CD4-positive, alpha-beta T cell (primary cell): ENCODE measurements at regions not wholly inside any gene's neighbourhood (a gene's known extent, or its start where the extent isn't known, plus 50 kb on each side); places are given as distances from the start of the nearest gene placed in this dataset.

Experiments used
- ATAC-seq: fragments of 200-7000 bp; cut with Tn5 transposase; one replicate; pipeline ENCODE4 v1.10.0; 2022; ENCODE audit warnings: mild to moderate bottlenecking; ENCODE audit not compliant: poor library complexity
- CTCF ChIA-PET: fragments of 350-600 bp; sonication (Branson Sonifier 250); formaldehyde crosslinking; loops from one replicate; lab custom pipeline; 2021; ENCODE audit warnings: antibody characterized with exemption, inconsistent platforms; lab: Charles Lee
- POLR2A ChIA-PET: fragments of 350-600 bp; sonication (Branson Sonifier 250); formaldehyde crosslinking; loops from one replicate; lab custom pipeline; 2021; ENCODE audit warnings: antibody characterized with exemption, inconsistent platforms; lab: Charles Lee
- DNase-seq, 14 experiments: peaks; one replicate each; pipeline ENCODE4 v3.0.0-alpha.2; 2013 to 2020; ENCODE audit warnings: mixed read lengths in 2 of 14
- H3K27ac ChIP-seq, 2 donors: one replicate each; pipeline versions ENCODE4 v1.5.1 to v1.7.0; 2013; ENCODE audit warnings: low read length in 2 of 2, low read depth in 1 of 2, mild to moderate bottlenecking in 1 of 2
- H3K27me3 ChIP-seq, 2 experiments: 1 replicate in 1 of 2; 2 replicates in 1 of 2; pipeline versions ENCODE4 v1.6.1 to v1.7.0; 2013; ENCODE audit warnings: low read length in 2 of 2, control low read depth in 1 of 2, mild to moderate bottlenecking in 1 of 2, moderate library complexity in 1 of 2; ENCODE audit not compliant: insufficient read depth in 2 of 2, control insufficient read depth in 1 of 2
- H3K36me3 ChIP-seq: one replicate; pipeline ENCODE4 v1.6.1; 2013; ENCODE audit warnings: low read length, control low read depth; ENCODE audit not compliant: insufficient read depth
- H3K4me1 ChIP-seq: one replicate; pipeline ENCODE4 v1.6.1; 2013; ENCODE audit warnings: low read length, control low read depth; ENCODE audit not compliant: insufficient read depth
- H3K4me3 ChIP-seq: one replicate; pipeline ENCODE4 v1.5.1; 2013; ENCODE audit warnings: mild to moderate bottlenecking, low read length, moderate library complexity
- H3K9me3 ChIP-seq, 2 experiments: 1 replicate in 1 of 2; 2 replicates in 1 of 2; pipeline versions ENCODE4 v1.6.1 to v1.7.0; 2013; ENCODE audit warnings: low read length in 2 of 2, mild to moderate bottlenecking in 2 of 2, control low read depth in 1 of 2, moderate library complexity in 1 of 2; ENCODE audit not compliant: control insufficient read depth in 1 of 2, insufficient read depth in 1 of 2
- H3K27ac Mint-ChIP-seq: one replicate; pipeline ENCODE4 v1.8.0; 2020; ENCODE audit warnings: mixed read lengths
- H3K27me3 Mint-ChIP-seq: one replicate; pipeline ENCODE4 v1.8.0; 2021; ENCODE audit warnings: mixed read lengths
- H3K36me3 Mint-ChIP-seq: one replicate; pipeline ENCODE4 v1.8.0; 2021; ENCODE audit warnings: low read depth, mixed read lengths
- H3K4me1 Mint-ChIP-seq: one replicate; pipeline ENCODE4 v1.8.0; 2021; ENCODE audit warnings: low read depth, mixed read lengths
- H3K4me3 Mint-ChIP-seq: one replicate; pipeline ENCODE4 v1.8.0; 2020; ENCODE audit warnings: mild to moderate bottlenecking, mixed read lengths
- H3K9me3 Mint-ChIP-seq: one replicate; pipeline ENCODE4 v1.8.0; 2020; ENCODE audit warnings: mixed read lengths
- CTCF ChIP-seq: fragments of 200-600 bp; IDR thresholded peaks from one replicate; pipeline ENCODE4 v1.8.0; 2022; ENCODE audit warnings: antibody characterized with exemption, mild to moderate bottlenecking
- intact Hi-C, 2 experiments: fragments of 100-400 bp; cut with DNase I in 1 of 2; cut with micrococcal nuclease in 1 of 2; formaldehyde crosslinking; loops; one replicate each; pipeline versions ENCODE4 v1.15.1 to v1.9.0; 2023 to 2025; cut with DNase I, micrococcal nuclease

GRCh38 chr4:126247409-126247808 is 932.7 kb downstream of the FAT4 start:
- intact Hi-C loops, result no loop called here
- Histone ChIP-seq H3K36me3 (no peaks in the 10 kb centered on the region), H3K4me1 (no peaks in the 10 kb centered on the region), H3K4me3 (no peak overlapping the region), H3K27me3 (no peaks in the 10 kb centered on the region), H3K9me3 (peaks cover 0 to 4% of the 10 kb centered on the region in 2 experiments), H3K27ac (no peak overlapping the region)
- ChIA-PET CTCF (no interaction called here), POLR2A (no interaction called here)
- H3K27ac Mint-ChIP-seq, result no peak overlapping the region
- DNase-seq (no peak), ATAC-seq (no peak)
- no peaks in the 10 kb centered on the region for H3K27me3 Mint-ChIP-seq
- no peaks in the 10 kb centered on the region for H3K4me1 Mint-ChIP-seq
- no peaks in the 10 kb centered on the region for H3K36me3 Mint-ChIP-seq
- H3K4me3 Mint-ChIP-seq, result no peak overlapping the region
- TF ChIP-seq CTCF, result no peak
- H3K9me3 Mint-ChIP-seq, result peaks cover 12% of the 10 kb centered on the region

GRCh38 chr4:126250006-126250405 is 935.3 kb downstream of the FAT4 start:
- Mint-ChIP-seq H3K4me1 (no peaks in the 10 kb centered on the region), H3K4me3 (no peak overlapping the region)
- POLR2A ChIA-PET, result no interaction called here

GRCh38 chr4:126251169-126251568 is 936.4 kb downstream of the FAT4 start:
- H3K36me3 ChIP-seq, result no peaks in the 10 kb centered on the region
- no peak overlapping the region for H3K27ac ChIP-seq
- H3K27me3 Mint-ChIP-seq, result no peaks in the 10 kb centered on the region
- intact Hi-C loops, result no loop called here
- no peaks in the 10 kb centered on the region for H3K4me1 Mint-ChIP-seq
- no peaks in the 10 kb centered on the region for H3K27me3 ChIP-seq
- DNase-seq (no peak), ATAC-seq (no peak)
- H3K4me3 ChIP-seq, result no peak overlapping the region
- no peak for TF ChIP-seq CTCF
- POLR2A ChIA-PET, result no interaction called here
- peaks cover 18% of the 10 kb centered on the region for H3K9me3 Mint-ChIP-seq
- CTCF ChIA-PET, result no interaction called here
- H3K27ac Mint-ChIP-seq, result no peak overlapping the region
- H3K9me3 ChIP-seq, result peaks cover 0 to 4% of the 10 kb centered on the region in 2 experiments
- H3K4me1 ChIP-seq, result no peaks in the 10 kb centered on the region
- H3K36me3 Mint-ChIP-seq, result no peaks in the 10 kb centered on the region
- no peak overlapping the region for H3K4me3 Mint-ChIP-seq

More at GRCh38 chr4:126250006-126250405, 935.3 kb downstream of the FAT4 start:
- H3K4me1 ChIP-seq, result no peaks in the 10 kb centered on the region
- H3K36me3 ChIP-seq, result no peaks in the 10 kb centered on the region
- H3K36me3 Mint-ChIP-seq, result no peaks in the 10 kb centered on the region
- H3K9me3 Mint-ChIP-seq, result peaks cover 19% of the 10 kb centered on the region
- H3K27ac ChIP-seq, result no peak overlapping the region
- CTCF ChIA-PET, result no interaction called here
- H3K27ac Mint-ChIP-seq, result no peak overlapping the region
- DNase-seq (no peak), ATAC-seq (no peak)
- no peaks in the 10 kb centered on the region for H3K27me3 Mint-ChIP-seq
- H3K27me3 ChIP-seq, result no peaks in the 10 kb centered on the region
- TF ChIP-seq CTCF, result no peak
- intact Hi-C loops, result no loop called here
- no peak overlapping the region for H3K4me3 ChIP-seq
- H3K9me3 ChIP-seq, result peaks cover 0 to 4% of the 10 kb centered on the region in 2 experiments
